Astrocyte of the spinal cord (primary cell): ENCODE measurements at regions not wholly inside any gene's neighbourhood (a gene's known extent, or its start where the extent isn't known, plus 50 kb on each side); places are given as distances from the start of the nearest gene placed in this dataset.

Experiments used
- DNase-seq: peaks from one replicate; pipeline ENCODE4 v3.0.0; 2011; ENCODE audit warnings: low read depth, low spot score
- H3K4me3 ChIP-seq: 2 replicates; pipeline ENCODE4 v1.5.1; 2011; ENCODE audit warnings: low read depth, mild to moderate bottlenecking, low read length, moderate library complexity
- CTCF ChIP-seq: IDR thresholded peaks from 2 replicates; pipeline ENCODE4 v1.5.1; 2012; ENCODE audit warnings: low read depth, mild to moderate bottlenecking, low read length, inconsistent platforms
- in situ Hi-C: cut with HindIII; loops from 2 replicates; pipeline ENCODE4 v1.10.0; 2017; ENCODE audit warnings: low sequenced_read_pairs

- in situ Hi-C loops = no loop called here
- no peak for TF ChIP-seq CTCF
- DNase-seq = no peak
- no peak overlapping the region for H3K4me3 ChIP-seq
Observed at GRCh38 chr22:48793949-48794348, 1033.7 kb downstream of the BRD1 start.

- DNase-seq = no peak
- no peak for TF ChIP-seq CTCF
- H3K4me3 ChIP-seq = no peak overlapping the region
- in situ Hi-C loops = no loop called here
Observed at GRCh38 chr22:48786679-48786996, 1041.0 kb downstream of the BRD1 start.

GRCh38 chr22:48785792-48786678 is 1041.6 kb downstream of the BRD1 start:
- no peak for TF ChIP-seq CTCF
- DNase-seq = no peak
- H3K4me3 ChIP-seq = no peak overlapping the region
- in situ Hi-C loops = no loop called here

DNA sequence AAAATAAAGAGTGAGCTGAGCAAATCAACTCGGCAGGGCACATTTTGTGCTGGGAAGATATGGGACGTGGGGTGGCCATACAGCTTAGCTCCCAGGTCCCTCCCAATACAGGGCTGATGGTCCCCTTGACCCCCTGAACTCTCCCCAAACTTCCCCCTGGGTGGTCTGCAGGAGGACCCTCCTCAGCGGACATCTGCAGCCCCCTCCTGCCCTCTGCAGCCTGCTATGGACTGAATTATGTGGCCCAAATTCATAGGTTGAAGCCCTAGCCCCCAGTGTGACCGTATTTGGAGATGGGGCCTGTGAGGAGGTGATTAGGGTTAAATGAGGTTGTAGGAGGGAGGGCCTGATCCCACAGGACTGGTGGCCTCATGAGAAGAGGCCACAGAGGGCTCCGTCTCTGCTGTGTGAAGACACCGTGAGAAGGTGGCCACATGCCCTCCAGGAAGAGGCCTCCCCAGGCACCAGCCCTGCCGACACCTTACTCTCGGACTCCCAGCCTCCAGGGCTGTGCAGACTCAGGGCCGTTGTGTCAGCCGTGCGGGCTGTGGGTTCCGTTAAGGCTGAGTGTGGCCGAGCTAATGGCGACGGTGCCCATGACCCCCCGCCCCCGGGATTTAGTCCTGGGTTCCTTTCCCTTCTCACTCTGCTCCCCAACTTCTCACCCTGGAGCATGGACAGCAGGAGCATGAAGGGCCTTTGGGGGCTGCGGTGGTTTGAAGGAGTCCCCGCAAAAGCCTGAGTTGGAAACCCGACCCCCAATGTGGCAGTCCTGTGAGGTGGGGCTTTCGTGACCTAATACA is 1042.8 kb downstream of the BRD1 start:
- no peak for TF ChIP-seq CTCF
- DNase-seq = no peak
- in situ Hi-C loops = no loop called here
- no peak overlapping the region for H3K4me3 ChIP-seq

DNA sequence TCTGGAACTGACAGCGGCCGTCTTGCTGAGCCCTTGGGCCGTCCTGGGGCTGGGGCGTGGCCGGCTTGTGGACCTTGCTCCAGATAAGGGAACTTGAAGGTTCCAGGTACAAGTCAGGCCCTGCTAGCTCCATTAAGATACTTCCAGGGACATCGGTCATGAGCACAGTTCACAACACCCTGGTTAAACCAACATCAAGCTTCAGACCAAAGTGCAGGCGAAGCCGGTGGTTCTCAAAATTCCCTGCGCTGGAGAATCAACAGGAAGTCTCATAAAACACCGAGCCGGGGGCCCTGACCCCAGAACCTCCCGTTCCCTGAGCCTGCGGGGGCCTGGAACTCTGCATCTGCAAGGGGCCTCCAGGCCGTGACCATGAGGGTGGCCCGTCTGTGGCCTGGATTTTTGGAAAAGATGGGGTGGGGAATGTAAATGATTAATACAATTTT is 1043.8 kb downstream of the BRD1 start:
- no peak overlapping the region for H3K4me3 ChIP-seq
- DNase-seq = no peak
- in situ Hi-C loops = no loop called here
- no peak for TF ChIP-seq CTCF

- in situ Hi-C loops = no loop called here
- DNase-seq = no peak
- no peak for TF ChIP-seq CTCF
- H3K4me3 ChIP-seq = no peak overlapping the region
Observed at GRCh38 chr22:48782811-48783511, 1044.7 kb downstream of the BRD1 start.
